CD4-positive, alpha-beta T cell treated with Interferon alpha-2 for 1 hour (primary cell): ENCODE measurements at regions not wholly inside any gene's neighbourhood (a gene's known extent, or its start where the extent isn't known, plus 50 kb on each side); places are given as distances from the start of the nearest gene placed in this dataset.
"Not testable (repeated sequence)": the region's sequence is repeated elsewhere in the genome, so short reads cannot be mapped to it uniquely, and the experiment has no call there.

Experiments
- DNase-seq, 2 donors: peaks; one replicate each; pipeline ENCODE4 v3.0.0-alpha.2; 2020 to 2022

DNA sequence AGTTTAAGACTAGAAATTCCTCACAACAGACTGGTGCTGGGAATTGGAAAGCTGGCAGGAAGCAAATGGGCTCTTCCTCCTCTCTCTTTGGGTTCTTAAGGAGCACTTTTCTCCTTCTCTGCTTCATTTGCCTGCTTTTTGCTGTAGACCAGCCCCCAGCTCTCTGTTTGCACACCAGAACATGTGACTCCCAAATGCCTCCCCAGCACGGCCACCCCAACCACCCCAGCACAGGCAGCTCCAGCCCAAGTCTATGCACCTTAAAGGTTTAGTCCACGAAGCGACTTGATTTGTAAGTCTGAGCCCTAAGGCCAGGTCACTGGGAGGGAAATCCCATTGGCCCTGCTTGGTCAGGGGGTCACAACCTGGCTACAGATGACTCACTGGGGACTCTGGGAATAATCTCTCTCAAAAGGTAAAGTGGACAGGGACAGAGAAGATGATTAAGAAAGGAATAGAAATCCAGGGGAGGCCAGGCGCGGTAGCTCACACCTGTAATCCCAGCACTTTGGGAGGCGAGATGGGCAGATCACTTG is 377.8 kb upstream of the PROK2 start:
- DNase-seq = no peak

DNA sequence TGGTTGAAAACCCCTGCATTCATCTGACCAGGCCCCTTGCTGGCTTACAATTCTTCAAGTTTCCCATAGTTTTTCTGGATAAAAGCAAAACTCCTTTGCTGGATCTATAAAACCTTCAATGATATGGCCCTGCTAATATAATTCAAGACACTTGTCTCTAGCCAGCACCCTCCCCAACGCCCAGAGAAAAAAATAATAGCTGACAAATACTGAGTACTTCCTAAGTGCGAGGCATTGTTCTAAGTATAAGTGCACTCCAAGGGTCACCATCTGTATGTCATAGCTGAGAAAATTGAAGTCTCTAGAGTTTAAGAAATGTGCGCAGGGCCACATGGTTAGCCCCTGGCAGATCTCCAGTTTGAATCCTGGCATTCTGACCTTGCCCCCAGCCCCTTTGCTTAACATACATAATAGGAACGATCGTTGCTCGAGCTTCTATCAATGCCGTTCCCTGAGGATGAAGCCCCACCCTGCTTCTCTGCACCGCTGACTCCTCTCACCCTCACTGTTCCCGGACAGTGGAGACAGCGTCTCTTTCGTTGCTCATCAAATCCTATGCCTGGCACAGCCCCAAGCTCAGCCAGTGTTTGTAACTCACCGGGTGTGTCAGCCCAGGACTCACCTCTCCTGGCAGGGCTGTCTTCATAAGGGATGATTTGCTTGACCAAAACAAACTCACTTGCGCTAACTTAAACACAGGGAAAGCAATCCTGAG is 377.1 kb upstream of the PROK2 start:
- no peak for DNase-seq

DNA sequence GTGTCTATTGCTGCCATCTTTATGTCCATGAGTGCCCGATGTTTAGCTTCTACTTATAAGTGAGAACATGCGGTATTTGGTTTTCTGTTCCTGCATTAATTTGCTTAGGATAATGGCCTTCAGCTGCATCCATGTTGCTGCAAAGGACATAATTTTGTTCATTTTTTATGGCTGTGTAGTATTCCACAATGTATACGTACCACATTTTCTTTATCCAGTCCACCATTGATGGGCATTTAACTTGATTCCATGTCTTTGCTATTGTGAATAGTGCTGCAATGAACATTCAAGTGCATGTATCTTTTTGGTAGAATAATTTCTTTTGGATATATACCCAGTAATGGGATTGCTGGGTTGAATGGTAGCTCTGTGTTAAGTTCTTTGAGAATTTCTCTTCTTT is 376.3 kb upstream of the PROK2 start:
- DNase-seq = not testable (repeated sequence)

DNA sequence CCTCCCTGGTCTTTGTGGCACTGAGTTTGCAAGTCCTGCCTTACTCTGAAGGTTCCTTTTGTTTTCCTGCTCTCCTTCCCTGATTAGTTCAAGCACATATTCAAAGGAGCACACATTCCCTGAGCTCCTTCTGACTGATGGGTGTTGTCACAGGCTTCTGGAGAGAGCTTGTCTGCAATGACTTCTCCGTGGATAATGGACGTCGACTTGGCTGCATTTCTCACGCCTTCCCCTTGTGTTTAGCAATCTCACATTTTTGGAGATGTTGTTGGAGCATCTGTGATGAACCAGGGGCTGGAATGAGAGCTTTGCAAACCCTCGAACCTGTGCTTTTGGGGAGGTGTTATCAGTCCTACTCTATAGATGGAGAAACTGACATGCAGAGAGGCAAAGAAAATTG is 375.4 kb upstream of the PROK2 start:
- DNase-seq = no peak

DNA sequence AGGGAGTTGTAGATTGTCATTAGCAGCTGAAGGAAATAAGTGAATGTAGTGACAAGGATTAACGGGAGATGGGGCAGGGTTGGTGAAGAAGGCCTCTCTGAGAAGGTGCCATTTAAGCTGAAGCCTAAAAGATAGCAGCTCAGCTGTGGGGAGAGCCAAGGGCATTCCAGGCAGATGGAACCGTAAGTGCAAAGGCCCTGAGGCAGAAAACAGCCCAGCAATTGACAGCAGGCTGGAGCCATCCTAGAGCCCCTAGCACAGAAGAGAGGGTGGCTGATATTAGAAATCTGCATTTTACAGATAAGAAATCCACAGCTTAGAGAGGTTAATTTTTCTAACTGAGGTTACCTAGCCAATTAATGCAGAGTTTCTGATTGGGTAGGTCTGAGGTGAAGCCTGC is 374.5 kb upstream of the PROK2 start:
- no peak for DNase-seq

DNA sequence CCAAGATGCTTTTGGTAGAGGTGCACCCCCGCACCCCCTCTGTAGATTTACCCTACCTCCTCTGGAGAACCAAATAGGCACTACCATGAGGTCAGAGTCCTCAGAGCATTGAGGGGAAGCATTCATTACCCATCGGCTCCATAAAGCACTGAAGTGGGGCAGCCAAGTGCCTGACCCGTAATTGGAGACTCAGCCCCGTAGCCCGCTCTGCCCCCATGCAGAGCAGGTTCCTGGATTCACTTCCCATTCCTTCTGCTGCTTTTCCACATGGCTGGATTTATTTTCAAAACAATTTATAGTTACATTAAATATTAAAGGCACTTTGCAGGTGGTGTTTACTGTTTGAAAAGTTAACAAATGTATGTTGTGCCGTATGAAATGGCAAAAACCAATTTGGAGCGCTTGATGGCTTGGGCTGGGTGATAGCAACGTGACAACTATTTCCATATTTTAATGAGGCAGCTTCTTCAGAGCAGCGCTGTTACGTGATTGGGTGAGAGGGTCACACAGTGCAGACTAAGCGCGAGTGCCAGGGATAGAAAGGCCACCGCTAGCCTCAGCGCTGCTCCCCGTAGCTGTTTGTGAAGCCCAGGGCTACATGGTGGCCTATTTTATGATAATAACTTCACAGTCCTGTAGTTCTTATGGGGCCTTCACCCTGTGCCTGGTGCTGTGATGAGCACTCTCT is 373.8 kb upstream of the PROK2 start:
- DNase-seq = no peak

DNA sequence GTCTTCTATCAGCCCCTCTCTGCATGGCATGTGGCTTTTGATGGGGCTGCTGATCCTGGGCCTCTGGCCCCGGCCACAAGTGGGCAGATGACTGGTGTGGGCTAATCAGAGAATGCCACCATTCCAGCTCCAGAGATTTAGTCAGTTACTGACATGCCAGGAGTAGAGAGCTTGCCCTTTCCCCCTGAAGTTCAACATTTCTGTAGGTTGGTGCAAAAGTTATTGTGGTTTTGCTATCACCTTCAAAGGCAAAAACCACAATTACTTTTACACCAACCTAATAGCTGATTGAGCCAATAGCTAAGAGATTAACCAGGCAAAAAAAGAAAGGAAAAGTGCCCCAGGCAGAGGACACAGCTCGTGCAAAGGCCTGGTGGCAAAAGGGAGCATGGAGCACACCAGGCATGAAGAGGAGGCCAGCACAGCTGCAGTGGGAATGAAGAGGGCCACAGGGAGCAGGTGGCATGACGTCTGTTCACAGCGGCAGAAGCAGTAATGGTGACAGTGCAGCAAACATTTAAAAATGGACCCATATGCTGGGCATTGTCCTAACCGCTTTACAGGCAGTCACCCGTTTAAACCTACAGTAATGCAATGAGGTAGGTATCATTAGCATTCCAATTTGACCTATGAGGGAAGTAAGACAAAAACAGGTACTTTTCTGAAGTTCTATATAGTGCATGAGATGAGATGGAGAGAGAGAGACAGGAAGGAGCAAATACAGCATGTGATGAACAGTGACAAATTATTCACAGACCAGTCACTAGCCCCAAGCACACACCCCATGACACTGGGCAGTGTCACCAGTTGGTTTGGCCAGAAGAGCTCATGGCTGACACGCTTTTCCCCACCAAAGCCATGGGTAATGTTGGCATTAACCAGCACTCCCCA is 373.0 kb upstream of the PROK2 start:
- DNase-seq = no peak

DNA sequence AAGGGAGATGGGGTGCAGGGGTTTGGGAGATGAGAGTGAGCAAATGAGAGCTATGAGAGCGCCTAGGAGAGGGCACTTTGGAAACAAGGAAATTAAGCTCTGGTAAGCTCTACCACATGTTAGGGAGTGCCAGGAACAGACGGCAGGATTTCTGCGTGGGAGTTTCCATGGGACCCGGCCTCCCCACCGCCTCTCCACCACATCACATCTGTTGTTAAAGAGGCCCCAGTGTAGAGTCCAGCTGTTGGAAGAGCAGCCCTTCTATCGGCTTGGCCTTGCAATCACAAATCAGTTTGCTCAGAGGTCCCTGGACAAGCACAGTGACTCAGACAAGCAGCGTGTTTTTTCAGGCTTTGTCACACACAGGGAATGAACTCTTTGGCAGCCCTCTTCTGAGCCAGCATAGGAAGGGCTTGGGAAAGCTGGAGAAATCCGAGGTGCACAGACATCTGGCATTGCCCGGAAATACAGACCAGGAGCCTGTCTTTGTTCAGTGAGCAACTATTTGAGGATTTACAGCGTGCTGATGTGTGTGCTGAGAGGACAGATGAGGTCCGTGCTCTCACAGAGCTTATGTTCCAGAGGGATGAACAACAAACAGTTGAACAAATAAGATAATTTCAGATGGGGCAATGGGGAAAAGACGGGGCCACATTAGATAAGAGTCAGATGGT is 370.6 kb upstream of the PROK2 start:
- no peak for DNase-seq

DNA sequence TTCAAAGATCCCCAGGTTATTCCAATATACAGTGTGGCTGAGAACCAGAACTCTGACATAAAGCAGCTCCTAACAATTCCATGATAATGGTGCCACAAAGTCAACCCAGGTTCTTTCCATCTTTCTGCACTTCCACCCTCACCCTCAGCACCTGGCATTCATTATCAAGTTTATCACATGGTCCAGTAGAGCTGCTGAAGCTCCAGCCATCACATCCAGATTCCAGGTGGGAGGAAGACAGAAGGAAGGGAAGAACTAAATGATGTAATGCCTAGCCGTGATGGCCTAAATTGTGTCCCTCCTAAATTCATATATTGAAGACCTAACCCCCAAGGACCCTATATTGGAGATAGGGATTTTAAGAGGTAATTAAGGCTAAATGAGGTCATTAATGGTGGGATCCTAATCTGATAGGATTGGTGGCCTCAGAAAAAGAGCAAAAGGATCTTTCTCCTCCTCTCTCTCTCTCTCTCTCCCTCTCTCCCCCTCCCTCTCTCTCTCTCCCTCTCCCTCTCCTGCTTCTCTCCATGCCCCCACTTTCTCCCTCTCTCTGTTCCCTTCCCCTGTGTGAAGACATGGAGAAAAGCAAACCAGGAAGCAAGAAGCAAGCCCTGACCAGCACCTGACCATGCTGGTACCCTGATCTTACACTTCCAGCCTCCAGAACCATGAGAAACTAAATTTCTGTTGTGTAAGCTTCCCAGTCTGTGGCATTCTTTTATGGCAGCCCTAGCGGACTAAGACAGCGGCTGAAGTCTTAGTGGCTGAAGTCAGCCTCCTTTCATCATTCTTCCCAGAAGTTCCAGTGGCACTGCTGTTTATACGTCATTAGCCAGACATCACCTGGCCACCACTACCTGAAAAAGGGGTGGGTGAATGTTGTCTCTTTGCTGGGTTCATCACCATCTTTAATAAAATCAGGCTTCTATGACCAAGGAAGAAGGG is 369.7 kb upstream of the PROK2 start:
- DNase-seq = no peak

DNA sequence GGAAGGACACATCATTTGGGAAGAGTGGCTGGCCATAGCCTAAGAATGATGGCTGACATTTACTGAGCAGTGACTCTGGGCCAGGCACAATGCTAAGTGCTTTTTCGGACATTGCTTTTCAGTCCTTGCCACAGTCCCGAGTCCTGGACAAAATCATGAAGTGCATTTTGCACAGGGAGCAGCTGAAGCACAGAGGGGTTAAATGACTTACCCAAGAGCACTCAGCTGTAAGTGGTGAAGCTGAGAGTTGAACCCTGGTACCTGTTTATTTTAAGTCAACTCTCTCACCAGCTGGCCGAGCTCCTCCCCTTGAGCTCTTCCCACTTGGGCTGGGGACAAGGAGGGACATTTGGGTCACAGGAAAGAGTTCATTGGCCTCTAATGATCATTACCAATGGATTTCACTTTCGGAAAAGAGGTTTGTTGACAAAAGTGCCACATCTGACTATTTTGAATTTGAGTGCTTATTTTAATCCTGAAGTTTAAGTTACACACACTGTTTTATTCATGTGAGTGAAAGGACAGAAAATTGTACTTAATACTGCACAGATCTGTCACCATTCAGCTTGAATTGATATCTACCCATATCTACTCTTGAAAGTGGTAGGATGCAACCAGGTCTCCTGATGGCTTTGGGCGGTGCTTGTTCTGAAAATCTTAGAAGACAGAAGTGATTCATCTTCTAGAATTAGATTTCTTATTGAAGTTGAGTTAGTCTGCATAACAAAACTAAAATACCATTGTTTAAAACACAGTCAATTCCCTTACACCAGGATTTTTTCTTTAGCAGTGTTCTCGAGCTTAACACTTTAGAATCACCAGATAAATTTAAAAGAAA is 368.7 kb upstream of the PROK2 start:
- no peak for DNase-seq

DNA sequence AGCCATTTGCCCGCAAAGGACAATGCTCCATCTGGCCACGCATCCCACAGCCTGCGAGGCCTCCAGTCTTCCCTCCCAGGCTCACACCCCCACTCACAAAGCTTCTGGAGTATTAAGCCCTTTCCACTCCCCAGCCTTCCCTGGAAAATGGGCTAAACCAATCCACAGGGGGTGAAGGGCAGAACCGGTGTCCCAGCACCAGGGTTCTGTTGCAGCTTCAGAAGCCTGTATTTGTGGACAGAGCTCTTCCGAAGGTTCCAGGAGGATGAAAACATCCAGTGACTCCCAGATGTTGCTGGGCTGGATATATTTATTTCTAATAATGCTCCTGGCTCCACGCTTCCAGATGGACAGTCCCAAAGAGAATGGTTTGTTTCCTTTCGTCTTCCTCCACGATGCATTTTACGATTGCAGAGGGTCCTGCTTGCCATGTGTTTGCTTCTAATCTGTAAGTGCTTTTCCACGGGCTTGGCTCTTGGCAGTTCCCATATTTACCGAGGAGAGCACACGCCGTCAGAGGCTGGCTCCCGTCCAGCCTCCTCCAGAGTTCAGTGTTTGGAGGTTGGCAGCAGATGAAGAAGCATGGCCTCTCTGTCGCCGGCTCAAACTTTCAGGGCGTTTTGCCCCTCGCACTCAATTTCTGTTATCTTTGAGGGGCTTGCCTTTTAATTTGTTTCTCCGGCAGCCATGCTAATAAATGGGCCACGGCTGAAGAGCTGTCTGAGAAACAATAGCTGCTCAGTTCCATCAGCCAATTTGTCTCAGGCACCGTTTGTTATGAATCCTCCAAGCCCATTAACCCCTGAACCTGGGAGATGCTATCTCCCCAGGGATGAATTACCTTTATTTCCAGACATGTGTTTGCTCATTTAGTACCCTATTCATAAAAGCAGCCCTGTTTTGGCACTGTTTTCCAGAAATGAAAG is 367.9 kb upstream of the PROK2 start:
- no peak for DNase-seq

DNA sequence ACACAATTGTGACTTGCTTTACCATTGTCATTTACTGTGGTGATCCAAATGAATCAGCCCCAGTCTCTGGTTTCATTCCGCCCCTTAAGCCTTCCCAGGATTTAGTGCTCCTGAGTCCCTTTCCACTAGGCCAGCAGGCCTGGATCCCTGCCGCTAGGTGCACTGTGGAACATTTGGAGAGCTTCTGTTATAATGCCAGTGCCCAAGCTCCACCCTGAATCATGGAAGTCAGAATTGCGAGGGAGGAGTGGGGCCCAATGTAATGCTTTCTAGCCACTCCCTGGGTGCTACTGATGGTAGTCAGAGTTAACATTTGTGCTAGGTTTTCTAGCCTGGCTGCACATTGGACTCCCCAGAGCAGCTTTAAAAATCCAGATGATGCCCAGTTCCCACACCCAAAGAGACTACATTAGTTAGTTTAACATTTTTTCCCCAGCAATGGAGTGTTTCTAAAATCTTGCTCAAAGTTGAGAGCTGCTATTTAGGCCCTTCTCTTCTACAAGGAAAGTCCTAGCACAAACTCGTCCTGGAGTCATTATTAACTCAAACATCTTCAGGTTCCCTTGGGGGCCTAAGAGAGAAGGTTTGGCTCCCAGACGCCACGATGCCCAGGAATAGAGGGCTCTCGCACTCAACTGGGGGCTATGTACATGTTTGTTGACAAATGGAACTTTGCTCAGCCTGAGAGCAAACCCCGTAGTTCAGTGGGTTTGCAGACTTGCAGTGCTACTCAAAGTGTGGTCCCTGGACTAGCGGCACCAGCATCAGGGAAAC is 366.7 kb upstream of the PROK2 start:
- no peak for DNase-seq

DNA sequence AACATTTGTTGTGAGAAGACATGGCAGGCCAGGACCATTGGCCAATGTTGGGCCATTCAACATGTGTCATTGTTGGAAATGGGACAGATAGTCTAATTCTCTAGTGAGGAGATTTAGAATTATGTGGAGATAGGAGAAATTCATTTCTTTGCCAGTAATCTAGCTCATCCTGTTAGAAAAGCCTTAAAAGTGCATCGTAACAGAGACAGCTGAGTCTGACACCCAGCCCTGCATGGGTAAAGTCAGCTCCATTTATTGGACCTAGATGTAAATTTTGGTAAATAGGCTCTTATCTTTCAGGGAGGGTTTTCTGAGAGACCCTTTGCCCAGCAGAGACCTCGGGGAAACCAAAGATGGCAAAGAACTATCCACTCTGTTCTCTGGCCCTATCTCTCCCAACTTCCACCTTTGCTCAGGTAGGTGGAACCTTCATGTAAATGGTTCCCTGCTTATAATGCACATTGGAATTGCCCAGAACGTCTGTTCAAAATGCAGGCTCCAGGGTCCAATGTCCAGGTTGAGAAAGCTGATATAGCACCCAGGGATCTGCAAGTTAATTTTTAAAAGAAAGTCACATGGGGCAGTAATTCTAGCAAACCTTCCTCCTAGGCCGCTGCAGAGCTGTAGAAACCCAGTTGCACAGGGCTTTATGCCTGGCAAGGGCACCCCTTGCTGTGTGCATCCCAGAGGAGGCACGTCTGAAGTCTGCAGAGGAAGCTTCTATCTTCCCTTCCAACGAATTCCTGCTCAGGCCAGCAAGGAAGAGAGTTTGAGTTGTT is 365.9 kb upstream of the PROK2 start:
- no peak for DNase-seq

DNA sequence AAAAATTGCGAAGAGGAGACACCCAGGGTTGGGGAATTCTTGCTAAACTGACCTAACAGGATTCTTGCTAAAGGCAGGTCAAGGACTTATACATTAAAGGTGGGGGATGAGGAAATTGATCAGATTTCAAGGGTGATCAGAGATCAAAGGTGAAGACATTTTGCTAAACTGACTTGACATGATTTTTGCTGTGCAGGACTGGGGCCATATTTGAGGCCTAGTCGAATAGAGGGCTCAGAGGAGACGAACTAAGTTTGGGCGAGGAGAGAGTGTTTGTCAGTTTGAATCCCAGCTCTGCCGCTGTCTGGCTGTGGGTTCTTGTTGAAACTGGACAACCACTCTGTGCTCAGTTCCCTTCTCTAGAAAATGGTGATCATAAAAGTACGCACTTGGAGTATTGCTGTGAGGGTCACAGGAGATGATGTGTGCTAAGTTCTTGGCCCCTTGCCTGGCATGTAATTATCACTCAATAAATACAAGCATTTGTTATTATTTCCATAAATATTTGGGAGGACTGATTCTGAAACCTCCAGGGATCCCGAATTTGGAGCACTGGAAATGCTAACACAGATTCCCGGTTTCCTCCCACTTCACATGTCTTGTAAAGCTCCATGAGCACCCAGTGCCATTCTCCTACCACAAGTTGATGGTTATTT is 364.8 kb upstream of the PROK2 start:
- DNase-seq = no peak

DNA sequence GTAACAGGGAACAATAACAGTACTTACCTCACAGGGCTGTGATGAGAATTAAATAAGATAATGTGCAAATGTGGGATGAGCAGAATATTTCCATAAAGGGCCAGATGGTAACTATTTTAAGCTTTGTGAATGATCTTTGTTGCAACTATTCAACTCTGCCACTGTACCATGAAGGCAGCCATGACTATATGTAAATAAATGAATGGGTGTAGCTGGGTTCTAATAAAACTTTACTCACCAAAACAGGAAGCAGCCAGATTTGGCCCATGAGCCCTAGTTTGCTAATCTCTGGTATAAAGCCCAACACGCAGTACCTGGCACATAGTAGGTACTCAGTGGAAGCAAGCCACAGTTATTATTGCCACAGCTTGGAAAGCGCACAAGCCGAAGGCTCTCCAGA is 362.7 kb upstream of the PROK2 start:
- DNase-seq = no peak

DNA sequence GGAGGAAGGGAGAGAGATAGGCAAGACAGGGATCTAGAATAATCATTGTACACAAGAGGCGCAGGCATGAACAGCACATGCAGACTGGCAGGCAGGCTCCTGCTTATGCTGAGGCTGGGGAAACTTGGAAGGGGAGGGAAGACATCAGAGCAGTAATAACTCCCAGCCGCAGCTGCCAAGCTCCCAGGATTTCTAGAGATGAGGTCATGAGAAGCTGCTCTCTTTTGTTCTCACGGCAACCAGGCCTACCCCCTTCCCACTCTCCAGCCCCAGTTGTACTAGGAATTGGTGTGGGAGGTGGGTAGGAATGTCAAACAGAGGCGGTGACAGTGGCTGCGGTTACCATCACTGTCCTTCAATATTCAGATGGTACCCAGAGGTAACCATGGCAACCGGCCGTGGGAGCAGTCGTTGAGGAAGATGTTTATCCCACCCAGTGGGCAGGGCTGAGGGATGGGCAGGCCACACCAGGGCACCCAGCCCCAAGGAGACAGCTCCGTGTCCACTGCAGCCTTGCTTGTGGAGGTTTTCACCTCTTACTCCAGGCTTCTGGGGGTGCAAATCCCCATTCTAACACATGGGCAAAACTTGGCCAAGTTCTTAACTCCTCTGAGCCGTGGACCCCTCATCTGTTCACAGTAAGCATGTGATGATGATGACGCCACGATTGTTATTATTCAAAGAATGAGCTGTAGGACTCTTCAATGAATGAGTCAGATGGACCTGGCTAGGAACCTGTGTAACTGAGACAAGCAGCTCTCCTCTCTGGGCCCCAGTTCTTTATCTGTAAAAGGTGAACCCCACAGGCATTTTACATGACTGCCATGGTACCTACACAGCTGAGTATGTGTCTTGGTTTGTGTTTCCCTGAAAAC is 360.8 kb upstream of the PROK2 start:
- DNase-seq = no peak
